ENCODE measurements at regions not wholly inside any gene's neighbourhood (a gene's known extent, or its start where the extent isn't known, plus 50 kb on each side); places are given as distances from the start of the nearest gene placed in this dataset.

- no peak overlapping the region for H3K27ac ChIP-seq
- WGBS, 4 donors = 74 to 87% (median 86%) methylated on average over 4 of the region's 4 CpGs
- no peaks in the 10 kb centered on the region for H3K4me1 ChIP-seq
- ATAC-seq (no peak), DNase-seq (no peak)
- intact Hi-C loops (cut with DNase I) = no loop called here
- H3K4me3 ChIP-seq = no peak overlapping the region
- no peaks in the 10 kb centered on the region for H3K36me3 ChIP-seq
- H3K27me3 ChIP-seq = no peaks in the 10 kb centered on the region
- no peaks in the 10 kb centered on the region for H3K9me3 ChIP-seq
- no peak for TF ChIP-seq POLR2A (IDR thresholded peaks at IDR 0.05)
- no peak for TF ChIP-seq CTCF (IDR thresholded peaks at IDR 0.05)
These were observed 211.9 kb downstream of the EBLN2 start for GRCh38 chr3:73273341-73273740.

DNA sequence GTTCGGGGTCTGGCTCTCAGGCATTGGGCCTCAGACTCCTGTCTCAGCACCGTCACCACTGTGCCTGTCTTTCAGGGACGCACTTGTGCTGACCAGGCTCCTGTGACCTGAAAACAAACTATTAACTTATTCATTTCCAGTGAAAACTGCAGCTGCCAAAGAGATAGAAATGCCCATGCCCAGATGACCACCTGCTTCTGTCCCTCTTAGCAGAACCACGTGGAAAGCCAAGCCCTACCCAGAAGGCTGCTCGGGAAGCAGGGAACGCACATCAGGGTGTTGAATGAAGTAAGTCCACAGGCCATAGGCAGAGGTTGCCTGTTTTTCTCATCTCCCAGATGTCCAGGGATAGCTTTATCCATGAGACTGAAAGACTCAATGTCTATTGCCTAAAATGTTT is 219.3 kb downstream of the EBLN2 start:
- Histone ChIP-seq H3K9me3 (no peaks in the 10 kb centered on the region), H3K36me3 (no peaks in the 10 kb centered on the region), H3K4me1 (no peaks in the 10 kb centered on the region), H3K27ac (no peak overlapping the region), H3K27me3 (peaks cover 0 to 3% (median 0%) of the 10 kb centered on the region in 9 donors), H3K4me3 (no peak overlapping the region)
- 69 to 77% (median 74%) methylated on average over 6 of the region's 6 CpGs for WGBS, 4 donors
- DNase-seq (no peak), ATAC-seq (no peak)
- TF ChIP-seq CTCF (IDR thresholded peaks at IDR 0.05) (no peak), POLR2A (IDR thresholded peaks at IDR 0.05) (no peak)
- intact Hi-C loops (cut with DNase I) = no loop called here

DNA sequence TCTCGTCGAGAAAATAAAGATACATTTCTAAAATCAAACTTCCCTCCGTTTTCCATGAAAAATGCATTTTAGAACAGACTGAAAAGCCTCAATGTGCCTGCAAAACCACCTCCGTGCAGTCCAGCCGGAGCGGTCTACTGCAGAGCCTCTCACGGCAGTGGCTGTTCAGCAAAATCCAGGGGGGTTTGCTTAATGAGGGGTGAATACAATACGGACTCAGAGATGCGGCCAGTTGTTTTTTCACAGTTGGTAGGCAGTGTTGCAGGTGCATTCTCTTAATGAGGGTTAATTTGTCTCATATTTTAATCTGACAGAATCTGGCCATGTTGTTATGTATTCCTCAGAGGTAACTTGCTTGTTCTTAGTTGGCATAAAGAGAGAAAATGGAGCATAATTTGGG is 223.0 kb downstream of the EBLN2 start:
- 86 to 93% (median 89%) methylated on average over 9 of the region's 9 CpGs for WGBS, 4 donors
- intact Hi-C loops (cut with DNase I) = no loop called here
- no peak for ATAC-seq

DNA sequence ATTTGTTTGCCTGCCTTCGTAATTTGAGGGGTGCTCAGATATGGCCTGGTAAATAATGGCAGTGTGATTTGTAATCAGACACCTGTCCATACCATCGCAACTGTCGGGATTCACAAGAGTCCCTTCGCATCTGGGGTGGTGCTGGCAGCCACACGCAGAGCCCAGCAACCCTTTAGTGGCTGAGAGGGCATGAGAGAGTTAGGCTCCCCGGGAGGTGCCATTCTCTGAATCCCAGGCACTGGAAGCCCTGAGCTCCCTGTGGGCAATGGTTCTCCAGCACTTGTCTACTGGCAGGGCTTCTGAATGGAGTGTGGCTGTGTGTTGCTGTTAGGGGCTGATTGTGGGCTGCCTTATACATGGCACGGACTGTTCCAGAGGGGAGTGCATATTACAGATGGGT is 230.1 kb downstream of the EBLN2 start:
- 69 to 78% (median 73%) methylated on average over 6 to 7 of the region's 7 CpGs for WGBS, 4 donors
- H3K9me3 ChIP-seq = no peaks in the 10 kb centered on the region
- intact Hi-C loops (cut with DNase I) = no loop called here
- H3K4me1 ChIP-seq = no peaks in the 10 kb centered on the region
- DNase-seq (no peak), ATAC-seq (no peak)
- no peaks in the 10 kb centered on the region for H3K27me3 ChIP-seq
- TF ChIP-seq POLR2A (IDR thresholded peaks at IDR 0.05) (no peak), CTCF (IDR thresholded peaks at IDR 0.05) (no peak)
- no peak overlapping the region for H3K27ac ChIP-seq
- H3K4me3 ChIP-seq = no peak overlapping the region
- H3K36me3 ChIP-seq = no peaks in the 10 kb centered on the region

More for the DNA sequence above, 223.0 kb downstream of the EBLN2 start:
- TF ChIP-seq CTCF (IDR thresholded peaks at IDR 0.05) (no peak), POLR2A (IDR thresholded peaks at IDR 0.05) (no peak)
- DNase-seq = no peak
- Histone ChIP-seq H3K9me3 (no peaks in the 10 kb centered on the region), H3K27ac (no peak overlapping the region), H3K4me3 (no peak overlapping the region), H3K36me3 (no peaks in the 10 kb centered on the region), H3K4me1 (no peaks in the 10 kb centered on the region), H3K27me3 (peaks cover 0 to 3% (median 0%) of the 10 kb centered on the region in 9 donors)

Measured in heart left ventricle (tissue), 16 donors.